HG02759 (cell line): ENCODE measurements at regions not wholly inside any gene's neighbourhood (a gene's known extent, or its start where the extent isn't known, plus 50 kb on each side); places are given as distances from the start of the nearest gene placed in this dataset.
"Not testable (repeated sequence)": the region's sequence is repeated elsewhere in the genome, so short reads cannot be mapped to it uniquely, and the experiment has no call there.

Experiments
- ATAC-seq: cut with Tn5 transposase; IDR thresholded peaks from one replicate; pipeline ENCODE4 v1.9.1; 2021; ENCODE audit warnings: mild to moderate bottlenecking, moderate library complexity; ENCODE audit not compliant: unreplicated experiment

DNA sequence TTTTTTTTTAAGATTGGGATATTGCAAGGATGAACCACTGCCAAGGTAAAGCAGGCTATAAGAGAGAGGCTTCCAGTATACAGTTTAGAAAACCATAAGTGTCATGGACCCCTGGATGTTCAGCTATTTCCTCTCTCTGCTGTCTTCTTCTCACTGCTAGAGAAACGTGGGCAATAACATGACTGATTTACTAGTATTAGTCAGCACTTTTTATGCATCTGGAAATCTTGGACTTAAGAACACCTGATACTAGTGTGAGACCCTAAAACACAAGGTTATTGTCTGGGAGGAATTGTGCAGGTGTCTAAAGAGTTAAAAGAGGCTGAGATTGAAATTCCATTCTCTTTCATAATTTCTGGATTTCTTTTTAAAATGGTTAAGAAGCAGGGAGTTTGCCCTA lies 460.6 kb upstream of the MCTP2 start:
- no peak for ATAC-seq

GRCh38 chr15:93762036-93762435 lies 469.3 kb upstream of the MCTP2 start:
- no peak for ATAC-seq

GRCh38 chr15:93759629-93760028 lies 471.7 kb upstream of the MCTP2 start:
- ATAC-seq, result no peak

DNA sequence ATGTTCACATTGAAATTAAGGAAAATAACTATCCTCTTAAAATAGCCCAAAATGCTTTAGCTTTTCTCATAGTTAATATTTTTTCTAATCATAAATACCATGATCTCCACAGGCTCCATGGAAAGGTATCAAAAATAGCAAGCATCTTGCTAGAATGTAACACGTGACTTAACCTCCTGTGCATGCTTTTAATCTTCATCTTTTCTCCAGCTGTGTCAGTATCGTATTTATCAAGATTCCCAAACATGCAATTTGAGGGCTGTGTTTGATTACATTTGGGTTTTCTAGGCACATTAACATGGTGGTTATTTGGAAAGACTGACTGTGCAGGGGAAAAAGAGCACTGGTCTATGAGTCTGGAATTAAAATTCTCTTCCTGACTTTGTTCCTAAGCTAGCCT lies 472.5 kb upstream of the MCTP2 start:
- ATAC-seq, result no peak

DNA sequence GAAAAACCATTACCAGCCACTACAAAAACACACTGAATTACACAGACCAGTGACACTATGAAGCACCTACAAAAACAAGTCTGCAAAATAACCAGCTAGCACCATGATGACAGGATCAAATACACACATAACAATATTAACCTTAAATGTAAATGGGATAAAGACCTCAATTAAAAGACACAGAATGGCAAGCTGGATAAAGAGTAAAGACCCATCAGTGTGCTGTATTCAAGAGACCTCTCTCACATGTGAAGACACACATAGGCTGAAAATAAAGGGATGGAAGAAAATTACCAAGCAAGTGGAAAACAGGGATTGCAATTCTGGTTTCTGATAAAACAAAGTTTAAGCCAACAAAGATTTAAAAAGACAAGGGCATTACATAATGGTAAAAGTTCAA lies 482.7 kb upstream of the MCTP2 start:
- no peak for ATAC-seq

- ATAC-seq, result not testable (repeated sequence)
Observed at GRCh38 chr15:93734976-93735375, 496.4 kb upstream of the MCTP2 start.

- no peak for ATAC-seq
Observed at GRCh38 chr15:93730724-93731123, 500.6 kb upstream of the MCTP2 start.

DNA sequence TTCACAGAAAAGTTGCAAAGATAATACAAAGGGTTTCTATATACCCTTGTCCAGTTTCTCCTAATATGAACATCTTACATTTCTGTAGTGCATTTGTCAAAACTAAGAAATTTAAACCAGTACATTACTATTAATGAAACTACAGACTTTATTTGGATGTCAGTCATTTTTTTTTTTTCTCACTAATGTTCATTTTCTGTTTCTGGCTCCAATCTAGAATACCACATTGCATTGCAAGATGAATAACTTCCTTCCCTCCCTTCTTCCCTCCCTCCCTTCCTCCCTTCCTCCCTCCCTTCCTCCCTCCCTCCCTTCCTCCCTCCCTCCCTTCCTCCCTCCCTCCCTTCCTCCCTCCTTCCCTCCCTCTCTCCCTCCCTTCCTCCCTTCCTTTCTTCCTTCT lies 509.2 kb upstream of the MCTP2 start:
- ATAC-seq, result no peak

DNA sequence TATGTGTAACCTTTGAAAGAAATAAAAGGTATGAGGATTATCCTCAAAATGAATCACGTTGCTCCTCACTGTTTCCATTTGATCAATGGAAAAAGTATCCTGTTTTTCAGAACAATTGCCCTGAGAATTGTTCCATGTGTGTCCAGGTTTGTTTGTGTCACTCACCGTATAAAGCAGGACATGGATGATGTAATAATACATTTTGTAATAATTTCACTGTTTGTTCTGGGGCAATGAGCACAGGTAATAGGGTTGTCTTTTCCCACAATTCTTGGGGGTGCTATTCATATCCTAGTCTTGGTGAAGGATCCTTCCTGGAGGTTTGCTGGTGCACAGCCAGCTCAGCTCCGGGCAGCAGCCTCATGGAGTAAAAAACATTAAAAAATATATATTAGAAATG lies 510.8 kb upstream of the MCTP2 start:
- ATAC-seq, result no peak

DNA sequence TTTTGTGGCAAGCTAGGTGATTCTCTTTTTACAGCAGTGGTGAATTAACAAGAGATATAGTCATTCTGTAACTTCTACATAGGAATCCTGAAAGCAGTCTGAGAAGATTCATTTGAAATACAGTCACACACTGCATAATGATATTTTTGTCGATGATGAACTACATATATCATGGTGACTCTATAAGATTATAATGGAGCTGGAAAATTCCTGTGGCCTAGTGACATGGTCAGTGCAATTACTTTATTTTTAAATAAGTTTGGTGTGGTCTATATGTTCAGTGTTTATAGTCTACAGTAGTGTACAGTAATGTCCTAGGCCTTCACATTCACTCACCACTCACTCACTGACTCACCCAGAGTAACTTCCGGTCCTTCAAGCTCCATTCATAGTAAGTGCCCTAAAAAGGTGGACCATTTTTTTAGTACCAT lies 511.4 kb upstream of the MCTP2 start:
- no peak for ATAC-seq

DNA sequence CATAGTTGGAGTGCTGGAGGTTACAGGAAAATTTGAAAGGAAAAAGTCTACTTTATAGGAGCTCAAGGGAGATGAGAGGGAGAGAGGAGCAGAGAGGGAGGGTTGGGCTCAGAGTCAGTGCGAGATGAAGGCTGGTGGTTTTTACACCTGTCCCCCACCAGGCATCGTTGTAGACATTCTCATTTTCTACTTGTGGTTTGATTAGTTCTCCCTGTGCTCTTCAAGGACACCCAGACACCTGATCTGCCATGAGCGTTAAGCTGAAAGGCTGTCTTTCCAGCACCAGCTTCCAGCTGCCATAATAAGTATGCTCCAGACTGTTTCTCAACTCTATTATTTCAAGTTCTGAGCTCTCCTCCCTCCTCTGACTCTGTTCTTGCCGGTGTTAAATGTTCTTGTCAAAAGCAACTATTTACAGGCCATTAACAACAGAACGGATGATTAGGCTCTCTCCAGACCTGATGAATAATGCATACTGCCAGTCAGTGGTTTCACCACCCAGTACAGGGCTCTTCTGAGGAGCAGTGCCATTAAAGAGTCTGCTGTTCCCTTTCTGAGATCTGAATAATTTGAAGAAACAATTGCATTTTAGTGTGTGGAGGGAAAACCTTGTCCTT lies 514.6 kb upstream of the MCTP2 start:
- no peak for ATAC-seq

DNA sequence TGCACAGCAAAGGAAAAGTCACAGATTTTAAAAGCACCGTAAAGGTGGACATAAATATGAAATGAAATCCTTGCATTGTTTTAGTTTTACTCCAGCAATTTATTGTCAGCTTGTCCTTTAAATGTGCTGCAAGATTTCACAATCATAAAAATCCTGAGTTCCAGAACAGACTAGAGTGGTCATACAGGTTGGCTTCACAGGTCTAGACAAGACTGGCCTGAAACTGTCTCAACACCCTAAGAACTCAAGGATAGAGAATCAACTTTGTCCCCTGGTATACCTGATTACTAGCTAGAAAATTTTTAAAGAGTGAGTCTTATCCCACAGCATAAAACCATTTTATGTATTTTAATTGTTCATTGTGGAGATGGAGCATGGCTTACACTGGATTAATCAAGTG lies 521.7 kb upstream of the MCTP2 start:
- ATAC-seq, result no peak

GRCh38 chr15:93708724-93709445 lies 522.5 kb upstream of the MCTP2 start:
- no peak for ATAC-seq

DNA sequence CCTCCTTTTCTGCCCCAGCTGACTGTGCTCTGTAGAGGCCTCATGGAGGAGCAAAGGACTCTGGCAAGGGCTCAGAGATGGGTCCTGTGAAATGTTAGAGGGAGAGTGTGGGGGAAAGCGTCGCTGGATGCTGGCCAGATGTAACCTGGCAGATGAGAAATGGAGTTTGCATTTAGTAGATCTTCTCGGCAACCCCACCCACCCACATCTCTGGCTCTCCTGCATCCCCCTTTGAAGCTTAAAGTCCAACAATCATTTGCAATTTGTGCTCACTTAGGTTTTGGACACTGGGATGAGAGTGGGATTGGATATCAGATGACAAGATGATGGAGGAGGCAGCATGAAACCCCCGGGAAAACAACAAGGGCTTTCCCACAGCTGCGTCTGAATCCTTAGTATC lies 523.6 kb upstream of the MCTP2 start:
- no peak for ATAC-seq

DNA sequence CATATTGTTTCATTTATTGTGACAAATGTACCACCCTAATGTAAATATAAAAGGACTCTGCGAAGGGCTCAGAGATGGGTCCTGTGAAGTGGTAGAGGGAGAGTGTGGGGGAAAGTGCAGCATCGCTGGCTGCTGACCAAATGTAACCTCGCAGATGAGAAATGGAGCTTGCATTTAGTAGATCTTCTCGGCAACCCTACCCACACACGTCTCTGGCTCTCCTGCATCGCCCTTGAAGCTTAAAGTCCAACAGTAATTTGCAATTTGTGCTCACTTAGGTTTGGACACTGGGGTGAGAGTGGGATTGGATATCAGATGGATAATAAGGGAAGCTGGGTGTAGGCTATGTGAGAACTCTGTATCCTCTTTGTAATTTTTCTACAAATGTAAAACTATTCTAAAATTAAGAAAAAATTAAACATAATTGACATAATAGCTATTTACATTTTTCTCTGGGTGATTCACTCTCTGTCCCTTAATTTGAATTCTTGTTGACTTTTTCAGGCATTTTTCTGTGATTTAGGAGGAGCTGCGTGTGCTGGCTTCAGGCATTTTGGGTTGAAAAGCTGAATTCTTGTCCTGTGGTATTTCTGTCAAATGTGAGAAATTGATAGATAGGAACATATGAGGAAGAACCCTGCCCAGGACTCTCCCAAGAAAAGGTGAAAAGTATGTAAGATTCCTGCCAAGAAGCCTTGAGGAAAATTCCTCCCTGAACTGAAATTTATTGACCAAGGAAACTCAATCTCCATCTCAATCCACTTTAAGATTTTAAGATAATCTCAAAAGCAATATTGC lies 524.7 kb upstream of the MCTP2 start:
- no peak for ATAC-seq

- no peak for ATAC-seq
Observed at GRCh38 chr15:93705753-93706455, 525.5 kb upstream of the MCTP2 start.

GRCh38 chr15:93703092-93703739 lies 528.1 kb upstream of the MCTP2 start:
- no peak for ATAC-seq

DNA sequence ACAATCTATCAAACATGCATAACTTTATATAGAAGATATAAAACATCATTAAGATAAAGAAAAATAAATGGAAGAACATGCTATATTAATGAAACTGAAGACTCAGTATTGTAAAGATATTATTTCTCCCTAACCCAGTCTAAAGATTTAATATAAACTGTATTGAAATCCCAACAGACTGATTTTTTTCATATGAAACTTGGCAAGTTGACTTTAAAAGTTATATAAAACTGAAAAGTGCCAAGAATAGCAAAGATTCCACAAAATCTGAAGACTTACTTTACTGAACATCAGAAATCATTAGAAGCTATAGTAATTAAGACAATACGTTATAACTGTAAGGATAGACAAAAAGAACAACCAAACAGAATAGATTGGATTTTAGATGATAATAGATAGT lies 531.3 kb upstream of the MCTP2 start:
- ATAC-seq, result no peak

- no peak for ATAC-seq
Observed at GRCh38 chr15:93694033-93694432, 537.3 kb upstream of the MCTP2 start.

GRCh38 chr15:93683651-93684050 lies 547.7 kb upstream of the MCTP2 start:
- ATAC-seq, result no peak

- ATAC-seq, result no peak
Observed at GRCh38 chr15:93671387-93671943, 559.9 kb upstream of the MCTP2 start.
